Activated CD4-positive, alpha-beta T cell treated with anti-CD3 and anti-CD28 coated beads for 36 hours (primary cell): ENCODE measurements at regions not wholly inside any gene's neighbourhood (a gene's known extent, or its start where the extent isn't known, plus 50 kb on each side); places are given as distances from the start of the nearest gene placed in this dataset.
A peak's percentile ranks its signal among the peaks of the same experiment; 100 is the strongest.

Source experiments
- ATAC-seq: fragments of 200-7000 bp; cut with Tn5 transposase; one replicate; pipeline ENCODE4 v1.10.0; 2021; ENCODE audit warnings: mild to moderate bottlenecking, moderate library complexity
- CTCF ChIA-PET: fragments of 350-600 bp; sonication (Branson Sonifier 250); formaldehyde crosslinking; loops from one replicate; lab custom pipeline; 2021; ENCODE audit warnings: antibody characterized with exemption; lab: Charles Lee
- POLR2A ChIA-PET: fragments of 350-600 bp; sonication (Branson Sonifier 250); formaldehyde crosslinking; loops from one replicate; lab custom pipeline; 2021; ENCODE audit warnings: antibody characterized with exemption, inconsistent platforms; lab: Charles Lee
- DNase-seq: peaks from one replicate; pipeline ENCODE4 v3.0.0-alpha.2; 2020
- H3K27ac Mint-ChIP-seq: one replicate; pipeline ENCODE4 v1.8.0; 2021; ENCODE audit warnings: mixed read lengths
- H3K27me3 Mint-ChIP-seq: one replicate; pipeline ENCODE4 v1.8.0; 2021; ENCODE audit warnings: mixed read lengths
- H3K36me3 Mint-ChIP-seq: one replicate; pipeline ENCODE4 v1.8.0; 2021; ENCODE audit warnings: low read depth, mixed read lengths
- H3K4me1 Mint-ChIP-seq: one replicate; pipeline ENCODE4 v1.8.0; 2021; ENCODE audit warnings: mixed read lengths
- H3K4me3 Mint-ChIP-seq: one replicate; pipeline ENCODE4 v1.8.0; 2021; ENCODE audit warnings: mild to moderate bottlenecking, moderate library complexity, mixed read lengths
- H3K9me3 Mint-ChIP-seq: one replicate; pipeline ENCODE4 v1.8.0; 2021; ENCODE audit warnings: low read depth, mixed read lengths
- intact Hi-C, 2 experiments: fragments of 100-400 bp; cut with DNase I in 1 of 2; cut with micrococcal nuclease in 1 of 2; formaldehyde crosslinking; loops; one replicate each; pipeline versions ENCODE4 v1.14.2 to v1.15.1; 2022 to 2024; cut with DNase I, micrococcal nuclease

- Mint-ChIP-seq H3K9me3 (peaks cover 11% of the 10 kb centered on the region), H3K4me3 (no peak overlapping the region), H3K36me3 (no peaks in the 10 kb centered on the region), H3K4me1 (no peaks in the 10 kb centered on the region), H3K27ac (no peak overlapping the region), H3K27me3 (no peaks in the 10 kb centered on the region)
- CTCF ChIA-PET = no interaction called here
- DNase-seq = no peak
- intact Hi-C loops = no loop called here
- no peak for ATAC-seq
- POLR2A ChIA-PET = no interaction called here
Measured at GRCh38 chr3:88336894-88337293, 187.1 kb downstream of the C3orf38 start.

- DNase-seq = no peak
- POLR2A ChIA-PET = no interaction called here
- Mint-ChIP-seq H3K27me3 (no peaks in the 10 kb centered on the region), H3K36me3 (no peaks in the 10 kb centered on the region), H3K27ac (no peak overlapping the region), H3K4me1 (no peaks in the 10 kb centered on the region), H3K9me3 (no peaks in the 10 kb centered on the region), H3K4me3 (no peak overlapping the region)
- peak; percentile 19 for ATAC-seq
- CTCF ChIA-PET = no interaction called here
- intact Hi-C loops = no loop called here
Measured at GRCh38 chr3:88343264-88343663, 193.5 kb downstream of the C3orf38 start.

DNA sequence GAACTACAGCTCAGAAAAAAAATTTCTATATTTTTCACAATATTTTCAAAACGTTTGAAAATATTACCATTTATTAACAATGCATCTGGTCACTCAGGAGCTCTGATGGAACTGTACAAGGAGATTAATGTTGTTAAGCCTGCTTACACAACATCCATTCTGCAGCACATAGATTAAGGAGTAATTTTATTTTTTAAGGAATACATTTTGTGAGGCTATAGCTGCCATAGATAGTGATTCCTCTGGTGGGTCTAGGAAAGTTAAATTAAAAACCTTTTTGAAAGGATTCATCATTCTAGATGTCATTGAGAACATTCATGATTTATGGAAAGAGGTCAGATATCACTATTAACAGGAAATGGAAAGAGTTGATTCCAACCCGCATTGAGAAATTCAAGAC is 196.9 kb downstream of the C3orf38 start:
- ChIA-PET CTCF (no interaction called here), POLR2A (no interaction called here)
- intact Hi-C loops = no loop called here
- H3K4me1 Mint-ChIP-seq = no peaks in the 10 kb centered on the region
- no peak overlapping the region for H3K27ac Mint-ChIP-seq
- DNase-seq = no peak
- H3K36me3 Mint-ChIP-seq = no peaks in the 10 kb centered on the region
- no peak overlapping the region for H3K4me3 Mint-ChIP-seq
- ATAC-seq = no peak
- no peaks in the 10 kb centered on the region for H3K27me3 Mint-ChIP-seq
- no peaks in the 10 kb centered on the region for H3K9me3 Mint-ChIP-seq

DNA sequence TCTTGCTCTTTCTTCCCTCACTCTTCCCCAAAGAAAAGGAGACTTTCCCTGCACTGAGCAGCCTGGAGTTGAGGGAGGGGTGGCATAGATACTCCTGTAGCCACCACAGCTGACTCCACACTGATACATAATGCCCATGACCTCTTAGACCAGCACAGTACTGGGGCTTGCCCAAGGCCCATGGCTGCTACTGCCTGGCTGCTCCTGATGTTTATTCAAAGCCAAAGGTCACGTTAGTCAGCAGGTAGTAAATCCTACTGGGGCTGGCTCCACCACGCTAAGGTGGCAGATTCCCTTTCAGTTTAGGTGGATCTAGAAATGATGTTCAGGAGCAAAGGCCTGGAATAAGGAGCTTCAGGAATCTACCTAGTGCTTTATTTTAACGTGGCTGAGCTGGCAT is 212.7 kb downstream of the C3orf38 start:
- ATAC-seq (no peak), DNase-seq (no peak)
- H3K36me3 Mint-ChIP-seq = no peaks in the 10 kb centered on the region
- no peaks in the 10 kb centered on the region for H3K4me1 Mint-ChIP-seq
- ChIA-PET CTCF (no interaction called here), POLR2A (no interaction called here)
- intact Hi-C loops = no loop called here
- no peak overlapping the region for H3K4me3 Mint-ChIP-seq
- no peak overlapping the region for H3K27ac Mint-ChIP-seq
- H3K9me3 Mint-ChIP-seq = peaks cover 5% of the 10 kb centered on the region
- no peaks in the 10 kb centered on the region for H3K27me3 Mint-ChIP-seq

DNA sequence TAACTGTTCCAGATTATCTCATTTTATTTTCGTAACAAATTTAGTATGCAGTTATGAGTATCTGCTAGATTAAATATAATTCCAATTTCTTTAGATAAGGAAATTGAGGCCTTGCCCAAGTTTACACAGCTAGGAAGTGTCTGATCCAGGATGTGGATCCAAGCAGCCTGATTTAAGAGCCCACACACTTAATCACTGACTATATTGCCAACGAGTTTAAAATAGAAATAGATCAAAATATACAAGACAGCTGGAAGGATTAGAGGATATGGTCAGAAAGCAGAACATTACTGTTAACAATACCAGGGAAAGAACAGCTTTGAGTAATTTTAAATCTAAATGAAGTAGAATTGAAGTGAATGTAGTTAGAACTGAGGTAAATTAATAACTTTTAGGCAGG is 215.2 kb downstream of the C3orf38 start:
- no peaks in the 10 kb centered on the region for H3K36me3 Mint-ChIP-seq
- no peaks in the 10 kb centered on the region for H3K4me1 Mint-ChIP-seq
- intact Hi-C loops = no loop called here
- H3K4me3 Mint-ChIP-seq = no peak overlapping the region
- CTCF ChIA-PET = no interaction called here
- ATAC-seq (no peak), DNase-seq (no peak)
- no peaks in the 10 kb centered on the region for H3K27me3 Mint-ChIP-seq
- POLR2A ChIA-PET = no interaction called here
- H3K9me3 Mint-ChIP-seq = peaks cover 8% of the 10 kb centered on the region
- H3K27ac Mint-ChIP-seq = no peak overlapping the region

- peaks cover 14% of the 10 kb centered on the region for H3K9me3 Mint-ChIP-seq
- CTCF ChIA-PET = no interaction called here
Measured at GRCh38 chr3:88369337-88369736, 219.6 kb downstream of the C3orf38 start.

GRCh38 chr3:88369767-88370166 is 220.0 kb downstream of the C3orf38 start:
- Mint-ChIP-seq H3K27me3 (no peaks in the 10 kb centered on the region), H3K4me3 (no peak overlapping the region), H3K4me1 (no peaks in the 10 kb centered on the region), H3K27ac (no peak overlapping the region), H3K9me3 (peaks cover 14% of the 10 kb centered on the region), H3K36me3 (no peaks in the 10 kb centered on the region)
- no peak for ATAC-seq
- ChIA-PET POLR2A (no interaction called here), CTCF (interaction anchor here (0.6 kb wide), 1 partner anchor 1461 kb away, joined by 3 read pairs; no protein-coding TSS in a partner anchor)
- no peak for DNase-seq
- intact Hi-C loops = no loop called here

More at GRCh38 chr3:88369337-88369736, 219.6 kb downstream of the C3orf38 start:
- H3K27ac Mint-ChIP-seq = no peak overlapping the region
- H3K4me1 Mint-ChIP-seq = no peaks in the 10 kb centered on the region
- POLR2A ChIA-PET = no interaction called here
- no peaks in the 10 kb centered on the region for H3K27me3 Mint-ChIP-seq
- H3K4me3 Mint-ChIP-seq = no peak overlapping the region
- intact Hi-C loops = no loop called here
- ATAC-seq = no peak
- H3K36me3 Mint-ChIP-seq = no peaks in the 10 kb centered on the region
- no peak for DNase-seq

GRCh38 chr3:88385090-88385489 is 235.3 kb downstream of the C3orf38 start:
- intact Hi-C loops = no loop called here
- ChIA-PET CTCF (no interaction called here), POLR2A (no interaction called here)
- DNase-seq = peak; percentile 7
- H3K9me3 Mint-ChIP-seq = peaks cover 6% of the 10 kb centered on the region
- no peak for ATAC-seq
- peaks cover 12% of the 10 kb centered on the region for H3K4me1 Mint-ChIP-seq
- H3K27me3 Mint-ChIP-seq = no peaks in the 10 kb centered on the region
- no peak overlapping the region for H3K27ac Mint-ChIP-seq
- H3K4me3 Mint-ChIP-seq = no peak overlapping the region
- no peaks in the 10 kb centered on the region for H3K36me3 Mint-ChIP-seq

DNA sequence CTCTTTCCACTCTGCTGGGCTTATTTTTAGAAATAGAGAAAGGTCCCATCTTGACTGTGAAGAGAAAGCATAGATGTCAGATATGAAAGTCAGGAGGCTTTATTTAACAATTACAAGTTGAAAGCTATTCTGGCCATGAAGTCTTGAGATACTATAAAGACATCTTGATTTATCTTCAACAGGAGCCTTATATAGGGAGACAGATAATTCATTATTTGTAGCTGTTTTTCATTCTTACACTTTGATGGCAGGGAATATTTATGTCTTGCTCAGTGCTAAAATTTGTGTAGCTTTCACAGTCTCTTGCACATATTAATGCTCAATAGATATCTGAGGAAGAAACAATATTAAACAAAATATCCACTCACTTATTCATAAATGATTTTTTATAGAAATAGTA is 248.8 kb downstream of the C3orf38 start:
- DNase-seq (no peak), ATAC-seq (no peak)
- Mint-ChIP-seq H3K36me3 (no peaks in the 10 kb centered on the region), H3K4me1 (no peaks in the 10 kb centered on the region), H3K4me3 (no peak overlapping the region), H3K27me3 (no peaks in the 10 kb centered on the region), H3K27ac (no peak overlapping the region), H3K9me3 (peaks cover 2% of the 10 kb centered on the region)
- intact Hi-C loops = no loop called here
- ChIA-PET CTCF (no interaction called here), POLR2A (no interaction called here)

DNA sequence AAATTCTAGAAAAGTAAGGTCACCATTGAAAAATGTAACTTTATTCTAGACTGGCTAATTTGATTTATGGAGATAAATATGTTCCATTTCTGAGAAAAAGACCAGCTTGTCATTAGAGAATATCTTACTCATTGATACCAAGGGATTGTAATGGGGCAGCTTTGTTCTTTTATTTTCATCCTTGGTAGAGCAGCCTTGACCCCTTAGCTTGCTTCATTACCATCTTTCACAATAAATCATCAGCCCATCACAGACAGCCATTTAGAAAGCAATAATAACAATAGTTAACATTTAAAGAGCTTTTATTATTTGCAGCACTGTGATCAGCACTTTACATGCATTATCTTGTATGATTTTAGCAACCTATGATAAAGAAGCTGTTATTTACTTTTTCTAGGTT is 253.6 kb downstream of the C3orf38 start:
- Mint-ChIP-seq H3K27me3 (no peaks in the 10 kb centered on the region), H3K4me1 (peaks cover 8% of the 10 kb centered on the region), H3K9me3 (no peaks in the 10 kb centered on the region), H3K4me3 (no peak overlapping the region), H3K36me3 (no peaks in the 10 kb centered on the region), H3K27ac (no peak overlapping the region)
- ATAC-seq (no peak), DNase-seq (no peak)
- ChIA-PET POLR2A (no interaction called here), CTCF (no interaction called here)
- intact Hi-C loops = no loop called here

DNA sequence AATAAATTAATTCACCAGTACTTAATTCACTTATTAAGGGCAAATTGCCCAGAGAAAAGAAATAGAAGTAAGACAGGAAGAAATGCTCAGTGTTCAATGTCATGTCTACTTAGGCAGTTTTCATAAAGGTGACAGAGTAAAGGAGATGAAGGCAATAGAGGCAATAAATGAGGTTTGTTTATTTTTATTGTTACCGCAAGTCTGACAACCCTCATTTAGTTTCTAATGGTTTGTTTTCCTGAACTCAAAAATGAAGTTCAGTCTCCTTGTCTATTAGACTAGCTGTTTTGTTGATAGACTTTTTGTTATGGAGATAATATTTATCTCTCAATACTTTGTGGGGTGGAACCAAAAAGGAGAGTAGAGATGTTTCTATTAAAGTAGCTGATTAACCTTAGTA is 258.3 kb downstream of the C3orf38 start:
- ChIA-PET POLR2A (no interaction called here), CTCF (no interaction called here)
- no peak for ATAC-seq

DNA sequence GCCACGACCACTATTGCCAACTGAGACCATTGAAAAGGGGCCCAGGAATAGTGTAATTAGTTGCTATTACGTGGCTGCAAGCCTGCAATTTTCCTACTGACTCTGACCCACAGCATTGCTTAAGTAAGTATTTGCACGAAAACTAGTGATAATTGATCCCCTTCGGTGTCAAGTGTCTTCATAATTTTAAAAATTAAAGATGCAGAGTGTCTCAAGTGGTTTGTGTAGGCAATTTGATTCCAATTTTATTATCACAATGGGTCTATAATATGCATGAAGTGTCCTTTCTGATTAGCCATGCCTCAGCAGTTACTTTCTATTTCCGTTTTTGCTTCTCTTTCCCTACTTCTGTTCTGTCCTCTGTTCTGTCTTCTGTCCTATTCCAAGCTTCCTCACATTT is 259.2 kb downstream of the C3orf38 start:
- ChIA-PET POLR2A (no interaction called here), CTCF (interaction anchor here (0.7 kb wide), 1 partner anchor 204 kb away, joined by 3 read pairs; no protein-coding TSS in a partner anchor)
- DNase-seq (no peak), ATAC-seq (no peak)
- Mint-ChIP-seq H3K36me3 (no peaks in the 10 kb centered on the region), H3K27ac (no peak overlapping the region), H3K27me3 (no peaks in the 10 kb centered on the region), H3K4me3 (no peak overlapping the region), H3K9me3 (no peaks in the 10 kb centered on the region), H3K4me1 (peaks cover 16% of the 10 kb centered on the region)
- intact Hi-C loops = no loop called here

More for the DNA sequence above, 258.3 kb downstream of the C3orf38 start:
- Mint-ChIP-seq H3K27me3 (no peaks in the 10 kb centered on the region), H3K36me3 (no peaks in the 10 kb centered on the region), H3K27ac (no peak overlapping the region), H3K4me3 (no peak overlapping the region), H3K4me1 (peaks cover 16% of the 10 kb centered on the region), H3K9me3 (no peaks in the 10 kb centered on the region)
- intact Hi-C loops = no loop called here
- DNase-seq = no peak

DNA sequence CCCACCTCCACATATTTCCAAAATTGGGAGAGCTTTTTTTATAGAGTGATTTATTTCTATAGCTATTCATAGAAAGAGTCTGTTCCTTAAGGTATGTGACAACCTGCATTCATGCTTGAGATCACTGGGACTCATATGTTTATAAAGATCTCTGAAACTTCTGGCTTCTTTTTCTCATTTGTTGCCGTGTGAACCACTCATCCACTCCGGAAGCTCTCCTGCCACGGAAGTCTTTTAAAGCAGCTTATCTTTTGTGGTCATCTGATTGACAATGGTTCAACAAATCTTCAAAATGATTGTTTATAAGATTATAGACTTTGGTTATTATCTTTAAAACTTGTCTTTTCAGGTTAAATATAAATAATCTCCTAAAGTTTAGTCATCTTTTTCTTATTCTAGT is 260.5 kb downstream of the C3orf38 start:
- DNase-seq = no peak
- Mint-ChIP-seq H3K9me3 (no peaks in the 10 kb centered on the region), H3K27me3 (no peaks in the 10 kb centered on the region), H3K27ac (no peak overlapping the region), H3K36me3 (no peaks in the 10 kb centered on the region), H3K4me1 (peaks cover 12% of the 10 kb centered on the region), H3K4me3 (no peak overlapping the region)
- intact Hi-C loops = no loop called here
- no peak for ATAC-seq
- CTCF ChIA-PET = no interaction called here
- POLR2A ChIA-PET = interaction anchor here (0.5 kb wide), 1 partner anchor 21 kb away, joined by 3 read pairs; no protein-coding TSS in a partner anchor
